Islet of Langerhans (tissue), 1 donor: ENCODE measurements at regions not wholly inside any gene's neighbourhood (a gene's known extent, or its start where the extent isn't known, plus 50 kb on each side); places are given as distances from the start of the nearest gene placed in this dataset.

ENCODE experiments used
- FAIRE-seq: peaks from one replicate; lab custom pipeline; 2011; peaks lifted over from hg19 to GRCh38; lab: Jason Lieb, UNC

GRCh38 chr15:35727627-35728026 lies 181.7 kb upstream of the DPH6 start:
- peak; percentile 38 for FAIRE-seq

GRCh38 chr15:35728219-35728940 lies 182.4 kb upstream of the DPH6 start:
- FAIRE-seq: peak; percentile 90

GRCh38 chr15:35736150-35736549 lies 190.2 kb upstream of the DPH6 start:
- peak; percentile 47 for FAIRE-seq

- no peak for FAIRE-seq
Measured at GRCh38 chr15:35737441-35737840, 191.5 kb upstream of the DPH6 start.

- no peak for FAIRE-seq
Measured at GRCh38 chr15:35738370-35738769, 192.4 kb upstream of the DPH6 start.

- no peak for FAIRE-seq
Measured at GRCh38 chr15:35740761-35741160, 194.8 kb upstream of the DPH6 start.

GRCh38 chr15:35741395-35741794 lies 195.4 kb upstream of the DPH6 start:
- no peak for FAIRE-seq

GRCh38 chr15:35741881-35742280 lies 195.9 kb upstream of the DPH6 start:
- FAIRE-seq: no peak

- no peak for FAIRE-seq
Measured at GRCh38 chr15:35743321-35743720, 197.4 kb upstream of the DPH6 start.

GRCh38 chr15:35746121-35746520 lies 200.2 kb upstream of the DPH6 start:
- no peak for FAIRE-seq

- no peak for FAIRE-seq
Measured at GRCh38 chr15:35748105-35748504, 202.1 kb upstream of the DPH6 start.

GRCh38 chr15:35750051-35750450 lies 204.1 kb upstream of the DPH6 start:
- no peak for FAIRE-seq

- FAIRE-seq: peak; percentile 97
Measured at GRCh38 chr15:35751413-35752133, 205.6 kb upstream of the DPH6 start.

- FAIRE-seq: no peak
Measured at GRCh38 chr15:35752134-35752466, 206.1 kb upstream of the DPH6 start.

- no peak for FAIRE-seq
Measured at GRCh38 chr15:35753486-35753885, 207.5 kb upstream of the DPH6 start.

GRCh38 chr15:35755237-35755802 lies 209.4 kb upstream of the DPH6 start:
- FAIRE-seq: peak; percentile 76

GRCh38 chr15:35756623-35757022 lies 210.7 kb upstream of the DPH6 start:
- no peak for FAIRE-seq

- no peak for FAIRE-seq
Measured at GRCh38 chr15:35757361-35757760, 211.4 kb upstream of the DPH6 start.

GRCh38 chr15:35757765-35758164 lies 211.8 kb upstream of the DPH6 start:
- FAIRE-seq: peak; percentile 98

GRCh38 chr15:35764661-35765519 lies 218.9 kb upstream of the DPH6 start:
- peak; percentile 82 for FAIRE-seq

GRCh38 chr15:35768949-35769348 lies 223.0 kb upstream of the DPH6 start:
- FAIRE-seq: no peak

- FAIRE-seq: no peak
Measured at GRCh38 chr15:35769656-35770055, 223.7 kb upstream of the DPH6 start.
